H9 (cell line): ENCODE measurements at regions not wholly inside any gene's neighbourhood (a gene's known extent, or its start where the extent isn't known, plus 50 kb on each side); places are given as distances from the start of the nearest gene placed in this dataset.

Experiments used
- DNase-seq: peaks from one replicate; pipeline ENCODE4 v3.0.0-alpha.2; 2017
- H2AFZ ChIP-seq: one replicate; pipeline ENCODE4 v1.6.1; 2013; ENCODE audit warnings: mild to moderate bottlenecking, low read length, control low read depth, moderate library complexity
- H2AK5ac ChIP-seq: 2 replicates; pipeline ENCODE4 v1.6.1; 2013; ENCODE audit warnings: low read length, control low read depth, mixed read lengths; ENCODE audit not compliant: insufficient read length
- H2BK120ac ChIP-seq: one replicate; pipeline ENCODE4 v1.6.1; 2013; ENCODE audit warnings: low read depth, mild to moderate bottlenecking, low read length, control low read depth, inconsistent platforms; ENCODE audit not compliant: poor library complexity, severe bottlenecking
- H2BK12ac ChIP-seq: 2 replicates; pipeline ENCODE4 v1.6.1; 2013; ENCODE audit warnings: low read length, control low read depth, mixed read lengths, low read depth; ENCODE audit not compliant: insufficient read length
- H2BK15ac ChIP-seq: 2 replicates; pipeline ENCODE4 v1.6.1; 2013; ENCODE audit warnings: low read depth, low read length, control low read depth
- H2BK20ac ChIP-seq: one replicate; pipeline ENCODE4 v1.6.1; 2013; ENCODE audit warnings: low read depth, mild to moderate bottlenecking, low read length, control low read depth, inconsistent platforms; ENCODE audit not compliant: poor library complexity, severe bottlenecking
- H2BK5ac ChIP-seq: 2 replicates; pipeline ENCODE4 v1.6.1; 2013; ENCODE audit warnings: low read length, control low read depth, mixed read lengths; ENCODE audit not compliant: insufficient read length
- H3K14ac ChIP-seq: 2 replicates; pipeline ENCODE4 v1.6.1; 2013; ENCODE audit warnings: low read length, control low read depth; ENCODE audit not compliant: insufficient read depth
- H3K18ac ChIP-seq: 2 replicates; pipeline ENCODE4 v1.6.1; 2013; ENCODE audit warnings: low read depth, mild to moderate bottlenecking, mixed read lengths, low read length, control low read depth; ENCODE audit not compliant: insufficient read length
- H3K23ac ChIP-seq: 2 replicates; pipeline ENCODE4 v1.6.1; 2013; ENCODE audit warnings: low read length, control low read depth, mixed read lengths, low read depth; ENCODE audit not compliant: insufficient read length
- H3K23me2 ChIP-seq: 2 replicates; pipeline ENCODE4 v1.6.1; 2013; ENCODE audit warnings: low read depth, mild to moderate bottlenecking, mixed read lengths, low read length, control low read depth; ENCODE audit not compliant: insufficient read length, poor library complexity, severe bottlenecking
- H3K27ac ChIP-seq: 2 replicates; pipeline ENCODE4 v1.5.1; 2013; ENCODE audit warnings: low read length, control low read depth, mixed read lengths, low read depth; ENCODE audit not compliant: insufficient read length
- H3K27me3 ChIP-seq: 2 replicates; pipeline ENCODE4 v1.6.1; 2013; ENCODE audit warnings: low read length, control low read depth, inconsistent platforms; ENCODE audit not compliant: insufficient read depth
- H3K4ac ChIP-seq: 2 replicates; pipeline ENCODE4 v1.6.1; 2013; ENCODE audit warnings: low read depth, mild to moderate bottlenecking, control low read depth, inconsistent platforms, low read length, moderate library complexity
- H3K4me1 ChIP-seq: 2 replicates; pipeline ENCODE4 v1.6.1; 2013; ENCODE audit warnings: low read length, control low read depth, inconsistent platforms; ENCODE audit not compliant: insufficient read depth
- H3K4me2 ChIP-seq: 2 replicates; pipeline ENCODE4 v1.6.1; 2013; ENCODE audit warnings: low read length, control low read depth, mixed read lengths; ENCODE audit not compliant: insufficient read length, insufficient read depth
- H3K56ac ChIP-seq: 2 replicates; pipeline ENCODE4 v1.6.1; 2013; ENCODE audit warnings: low read depth, mild to moderate bottlenecking, mixed read lengths, low read length, control low read depth; ENCODE audit not compliant: insufficient read length
- H3K79me1 ChIP-seq: 2 replicates; pipeline ENCODE4 v1.6.1; 2013; ENCODE audit warnings: low read depth, mild to moderate bottlenecking, moderate library complexity, low read length, control low read depth, inconsistent platforms; ENCODE audit not compliant: insufficient read depth, poor library complexity, severe bottlenecking
- H3K79me2 ChIP-seq: 2 replicates; pipeline ENCODE4 v1.6.1; 2013; ENCODE audit warnings: low read length, control low read depth, inconsistent platforms; ENCODE audit not compliant: insufficient read depth
- H3K9ac ChIP-seq: 2 replicates; pipeline ENCODE4 v1.6.1; 2013; ENCODE audit warnings: low read length, control low read depth, mixed read lengths; ENCODE audit not compliant: insufficient read length; ENCODE audit errors: extremely low read depth
- H3K9me3 ChIP-seq: one replicate; pipeline ENCODE4 v1.6.1; 2013; ENCODE audit warnings: low read depth, low read length, inconsistent platforms; ENCODE audit not compliant: control insufficient read depth
- H3T11ph ChIP-seq: one replicate; pipeline ENCODE4 v1.6.1; 2013; ENCODE audit warnings: mild to moderate bottlenecking, low read length, control low read depth, inconsistent platforms
- H4K20me1 ChIP-seq: one replicate; pipeline ENCODE4 v1.6.1; 2013; ENCODE audit not compliant: control insufficient read depth, insufficient read length, insufficient read depth
- H4K5ac ChIP-seq: 2 replicates; pipeline ENCODE4 v1.6.1; 2013; ENCODE audit warnings: low read depth, mild to moderate bottlenecking, mixed read lengths, low read length, control low read depth; ENCODE audit not compliant: insufficient read length
- H4K8ac ChIP-seq: replicated peaks from 2 replicates; pipeline ENCODE4 v1.6.1; 2013; ENCODE audit warnings: low read length, control low read depth, mixed read lengths, low read depth; ENCODE audit not compliant: insufficient read length
- H4K91ac ChIP-seq: 2 replicates; pipeline ENCODE4 v1.6.1; 2013; ENCODE audit warnings: low read depth, mild to moderate bottlenecking, moderate library complexity, mixed read lengths, low read length, control low read depth; ENCODE audit not compliant: insufficient read length
- H3K27ac Mint-ChIP-seq, 3 experiments: 2 replicates in 2 of 3; 3 replicates in 1 of 3; pipeline ENCODE4 v1.8.0; 2020 to 2021; ENCODE audit warnings: mixed read lengths in 3 of 3, mild to moderate bottlenecking in 1 of 3, moderate library complexity in 1 of 3
- H3K27me3 Mint-ChIP-seq: 2 replicates; pipeline ENCODE4 v1.8.0; 2021; ENCODE audit warnings: low read depth, mild to moderate bottlenecking, moderate library complexity, mixed read lengths
- H3K36me3 Mint-ChIP-seq, 3 experiments: 2 replicates in 2 of 3; 3 replicates in 1 of 3; pipeline ENCODE4 v1.8.0; 2020 to 2021; ENCODE audit warnings: low read depth in 3 of 3, mixed read lengths in 3 of 3; ENCODE audit not compliant: insufficient read depth in 1 of 3
- H3K4me1 Mint-ChIP-seq, 2 experiments: 2 replicates each; pipeline ENCODE4 v1.8.0; 2020; ENCODE audit warnings: mixed read lengths in 2 of 2
- H3K4me3 Mint-ChIP-seq, 2 experiments: 2 replicates in 1 of 2; 3 replicates in 1 of 2; pipeline ENCODE4 v1.8.0; 2020 to 2021; ENCODE audit warnings: mild to moderate bottlenecking in 2 of 2, mixed read lengths in 2 of 2, moderate library complexity in 1 of 2
- H3K9me3 Mint-ChIP-seq, 2 experiments: 2 replicates in 1 of 2; 3 replicates in 1 of 2; pipeline ENCODE4 v1.8.0; 2020; ENCODE audit warnings: mild to moderate bottlenecking in 2 of 2, mixed read lengths in 2 of 2, moderate library complexity in 1 of 2
- CTCF ChIP-seq: fragments of 200-600 bp; sonication (generic); conservative IDR thresholded peaks from 3 replicates; pipeline ENCODE4 v1.8.0; 2021; ENCODE audit warnings: antibody characterized with exemption, mild to moderate bottlenecking
- WGBS: extraction: QIAGEN DNeasy Blood & Tissue Kit; methylation state at CpG from one replicate; pipeline ENCODE4 v1.1.7; 2013; ENCODE audit warnings: missing lambda C conversion rate, low lambda C conversion rate, mixed read lengths; ENCODE audit not compliant: insufficient read length; ENCODE audit errors: extremely low coverage; 5-methylcytosine and 5-hydroxymethylcytosine counted together

DNA sequence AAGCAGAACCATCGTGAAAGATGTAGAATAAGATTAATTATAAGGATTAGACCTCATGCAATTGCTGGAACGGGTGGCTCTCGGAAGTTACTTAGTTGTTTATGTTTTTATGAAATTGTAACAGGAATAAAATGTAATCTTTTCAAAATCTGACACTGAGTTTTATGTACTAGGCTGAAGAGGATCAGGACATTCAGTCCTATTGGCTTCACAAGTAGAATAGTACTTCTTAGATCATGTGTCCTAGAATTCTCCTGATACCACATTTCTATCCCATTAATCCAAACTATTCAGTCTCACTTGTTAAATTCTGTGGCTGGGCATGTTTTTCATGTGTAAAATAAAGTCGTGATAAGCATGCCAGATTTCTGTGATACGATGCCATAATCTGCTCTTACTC lies 423.5 kb upstream of the OR4E1 start:
- no peak overlapping the region for H3K4ac ChIP-seq
- H3K27me3 ChIP-seq = no peaks in the 10 kb centered on the region
- H3K4me2 ChIP-seq = no peak overlapping the region
- no peaks in the 10 kb centered on the region for H3K79me2 ChIP-seq
- no peak overlapping the region for H3K9ac ChIP-seq
- H3K14ac ChIP-seq = no peak overlapping the region
- no peak overlapping the region for H3K27ac ChIP-seq
- Mint-ChIP-seq H3K27ac (no peak overlapping the region), H3K4me3 (no peak overlapping the region), H3K9me3 (no peaks in the 10 kb centered on the region), H3K36me3 (no peaks in the 10 kb centered on the region), H3K27me3 (peaks cover 4% of the 10 kb centered on the region), H3K4me1 (peaks cover 0 to 4% of the 10 kb centered on the region in 2 experiments; a peak in 1 of 4 replicates)
- no peak for DNase-seq
- no peaks in the 10 kb centered on the region for H3K4me1 ChIP-seq
- no peaks in the 10 kb centered on the region for H3K79me1 ChIP-seq
- H4K8ac ChIP-seq = no peak overlapping the region
- no peaks in the 10 kb centered on the region for H3K9me3 ChIP-seq
- no peak overlapping the region for H2AK5ac ChIP-seq
- no peak overlapping the region for H3K18ac ChIP-seq
- no peaks in the 10 kb centered on the region for H3K23me2 ChIP-seq
- no peak overlapping the region for H3T11ph ChIP-seq
- H4K5ac ChIP-seq = no peak overlapping the region
- no peak overlapping the region for H2AFZ ChIP-seq
- no peak for TF ChIP-seq CTCF
- H2BK20ac ChIP-seq = no peak overlapping the region
- no CpG with 5 or more reads among the region's 5 CpGs for WGBS
- H4K91ac ChIP-seq = no peak overlapping the region
- no peak overlapping the region for H2BK12ac ChIP-seq
- H2BK5ac ChIP-seq = no peak overlapping the region
- no peaks in the 10 kb centered on the region for H4K20me1 ChIP-seq
- H3K56ac ChIP-seq = no peak overlapping the region
- H2BK120ac ChIP-seq = no peak overlapping the region
- no peak overlapping the region for H3K23ac ChIP-seq
- no peak overlapping the region for H2BK15ac ChIP-seq
